Peyer's patch (tissue), 4 donors: ENCODE measurements at regions not wholly inside any gene's neighbourhood (a gene's known extent, or its start where the extent isn't known, plus 50 kb on each side); places are given as distances from the start of the nearest gene placed in this dataset.

Experiments used
- POLR2A ChIP-seq, 2 donors: fragments of 450-650 bp; IDR thresholded peaks; one replicate each; pipeline ENCODE4 v1.5.1; 2017; ENCODE audit warnings: antibody characterized with exemption in 2 of 2, mild to moderate bottlenecking in 2 of 2, moderate library complexity in 2 of 2
- TF ChIP-seq, protein P1 (sequence below), 6 experiments: fragments of 450-650 bp in 4 of 6; fragments of 200-600 bp in 2 of 6; sonication (generic) in 1 of 6; IDR thresholded peaks; one replicate each; pipeline ENCODE4 v1.5.1; 2017 to 2019; ENCODE audit warnings: antibody characterized with exemption in 6 of 6, mild to moderate bottlenecking in 3 of 6, moderate library complexity in 1 of 6

- TF ChIP-seq, protein P1, sequence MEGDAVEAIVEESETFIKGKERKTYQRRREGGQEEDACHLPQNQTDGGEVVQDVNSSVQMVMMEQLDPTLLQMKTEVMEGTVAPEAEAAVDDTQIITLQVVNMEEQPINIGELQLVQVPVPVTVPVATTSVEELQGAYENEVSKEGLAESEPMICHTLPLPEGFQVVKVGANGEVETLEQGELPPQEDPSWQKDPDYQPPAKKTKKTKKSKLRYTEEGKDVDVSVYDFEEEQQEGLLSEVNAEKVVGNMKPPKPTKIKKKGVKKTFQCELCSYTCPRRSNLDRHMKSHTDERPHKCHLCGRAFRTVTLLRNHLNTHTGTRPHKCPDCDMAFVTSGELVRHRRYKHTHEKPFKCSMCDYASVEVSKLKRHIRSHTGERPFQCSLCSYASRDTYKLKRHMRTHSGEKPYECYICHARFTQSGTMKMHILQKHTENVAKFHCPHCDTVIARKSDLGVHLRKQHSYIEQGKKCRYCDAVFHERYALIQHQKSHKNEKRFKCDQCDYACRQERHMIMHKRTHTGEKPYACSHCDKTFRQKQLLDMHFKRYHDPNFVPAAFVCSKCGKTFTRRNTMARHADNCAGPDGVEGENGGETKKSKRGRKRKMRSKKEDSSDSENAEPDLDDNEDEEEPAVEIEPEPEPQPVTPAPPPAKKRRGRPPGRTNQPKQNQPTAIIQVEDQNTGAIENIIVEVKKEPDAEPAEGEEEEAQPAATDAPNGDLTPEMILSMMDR (IDR thresholded peaks at IDR 0.05), result no peak
- no peak for TF ChIP-seq POLR2A (IDR thresholded peaks at IDR 0.05)
Observed at GRCh38 chrX:99750721-99751120, 659.4 kb downstream of the PCDH19 start.
